MG63 (cell line): ENCODE measurements at regions not wholly inside any gene's neighbourhood (a gene's known extent, or its start where the extent isn't known, plus 50 kb on each side); places are given as distances from the start of the nearest gene placed in this dataset.

Experiments used
- DNase-seq: peaks from one replicate; pipeline ENCODE4 v3.0.0-alpha.2; 2020
- H3K27me3 ChIP-seq: fragments of 250-450 bp; sonication (Bioruptor Pico); 2 replicates; pipeline ENCODE4 v1.5.1; 2020; ENCODE audit warnings: mild to moderate bottlenecking, moderate library complexity
- H3K36me3 ChIP-seq: fragments of 250-450 bp; sonication (Bioruptor Pico); 2 replicates; pipeline ENCODE4 v1.5.1; 2020; ENCODE audit warnings: mild to moderate bottlenecking, moderate library complexity
- H3K4me3 ChIP-seq: fragments of 250-450 bp; sonication (Bioruptor Pico); 2 replicates; pipeline ENCODE4 v1.5.1; 2020; ENCODE audit warnings: mild to moderate bottlenecking, moderate library complexity
- H3K9me3 ChIP-seq: fragments of 250-450 bp; sonication (Bioruptor Pico); 2 replicates; pipeline ENCODE4 v1.5.1; 2020; ENCODE audit warnings: mild to moderate bottlenecking, moderate library complexity

DNA sequence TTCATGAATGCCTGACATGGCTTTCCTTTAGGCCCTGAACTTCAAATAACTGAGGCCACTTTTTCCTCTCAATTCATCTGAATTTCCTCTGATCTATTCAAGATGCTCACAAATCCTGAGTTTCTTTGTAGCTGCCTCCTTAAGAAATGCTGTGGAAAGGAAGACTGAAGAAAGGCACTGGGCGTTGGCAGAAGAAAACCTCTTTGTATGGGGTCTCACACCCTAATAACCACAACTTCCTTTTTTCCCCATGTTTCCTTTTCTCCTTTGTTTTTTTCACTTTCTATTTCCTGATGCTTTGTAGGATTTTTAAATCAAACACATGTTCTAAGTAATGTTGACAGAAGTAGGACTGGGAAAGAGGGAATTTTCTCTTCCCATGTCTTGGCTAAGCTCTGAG, 447.4 kb downstream of the CMPK2 start:
- no peak for DNase-seq
- no peak overlapping the region for H3K4me3 ChIP-seq
- no peaks in the 10 kb centered on the region for H3K36me3 ChIP-seq
- no peaks in the 10 kb centered on the region for H3K27me3 ChIP-seq
- no peaks in the 10 kb centered on the region for H3K9me3 ChIP-seq

DNA sequence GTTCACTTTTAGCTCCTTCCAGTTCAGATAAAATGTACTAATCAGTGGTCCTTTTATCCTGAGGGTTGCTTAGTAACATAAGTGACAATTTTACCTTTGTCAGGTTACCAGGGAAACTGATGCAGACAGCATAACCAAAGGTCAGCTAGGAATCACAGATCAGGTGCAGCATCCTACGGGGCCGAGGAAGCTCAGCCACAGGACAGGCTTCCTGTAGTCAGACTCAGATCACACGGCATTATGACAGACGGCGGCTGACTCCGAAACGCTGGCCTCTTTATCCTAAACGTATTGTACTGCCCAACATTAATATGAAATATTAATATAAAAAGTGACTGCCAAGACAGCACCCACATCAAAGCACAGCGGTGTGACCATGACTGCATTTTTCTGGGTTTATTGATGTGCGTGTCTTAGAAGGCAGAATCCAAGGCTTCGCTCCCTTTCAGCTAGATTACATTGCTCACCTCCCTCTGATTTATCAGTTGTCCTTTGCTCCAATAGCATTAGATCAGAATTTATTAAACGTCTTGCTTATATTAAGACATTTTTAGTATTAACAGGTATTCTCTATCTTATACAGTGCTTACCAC, 444.5 kb downstream of the CMPK2 start:
- no peak for DNase-seq
- no peak overlapping the region for H3K4me3 ChIP-seq

DNA sequence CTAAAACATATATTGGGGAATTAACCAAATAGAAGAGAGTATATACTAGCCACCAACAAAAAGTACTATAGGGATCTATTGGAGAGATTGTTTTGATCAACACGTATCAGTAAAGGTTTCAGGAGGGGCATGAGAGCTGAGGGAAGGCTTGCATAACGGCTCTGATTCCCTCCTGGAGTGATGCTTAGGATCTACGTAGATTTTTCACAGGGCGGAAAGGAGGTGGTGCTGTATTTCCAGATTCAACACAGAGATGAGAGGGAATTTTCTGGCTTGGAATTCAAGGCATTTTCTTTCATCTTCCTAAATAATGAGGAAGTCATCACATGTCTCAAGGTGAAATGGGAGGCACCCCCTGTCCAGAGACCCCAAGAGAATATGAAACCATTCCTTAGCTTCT, 443.8 kb downstream of the CMPK2 start:
- Histone ChIP-seq H3K9me3 (no peaks in the 10 kb centered on the region), H3K36me3 (no peaks in the 10 kb centered on the region), H3K4me3 (no peak overlapping the region), H3K27me3 (no peaks in the 10 kb centered on the region)
- no peak for DNase-seq

More for the DNA sequence above, 444.5 kb downstream of the CMPK2 start:
- Histone ChIP-seq H3K36me3 (no peaks in the 10 kb centered on the region), H3K27me3 (no peaks in the 10 kb centered on the region), H3K9me3 (no peaks in the 10 kb centered on the region)

DNA sequence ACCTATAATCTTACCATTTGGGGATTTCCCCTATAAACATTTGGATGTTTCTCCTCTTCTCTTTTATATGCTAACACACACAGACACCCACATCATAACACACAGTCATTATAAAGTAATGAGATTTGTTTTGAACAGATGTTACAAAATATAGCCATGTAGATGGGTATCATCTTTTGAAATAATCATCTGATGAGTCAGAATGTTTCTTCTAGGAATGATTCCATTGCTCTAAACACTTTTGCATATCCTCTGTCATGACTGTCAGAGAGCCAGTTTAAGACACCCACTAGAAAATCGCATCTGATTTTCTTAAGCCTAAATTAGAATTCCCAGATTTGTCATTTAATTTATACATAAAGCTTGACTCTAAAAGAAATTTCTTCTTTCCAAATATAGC, 442.6 kb downstream of the CMPK2 start:
- no peak overlapping the region for H3K4me3 ChIP-seq
- DNase-seq: no peak

DNA sequence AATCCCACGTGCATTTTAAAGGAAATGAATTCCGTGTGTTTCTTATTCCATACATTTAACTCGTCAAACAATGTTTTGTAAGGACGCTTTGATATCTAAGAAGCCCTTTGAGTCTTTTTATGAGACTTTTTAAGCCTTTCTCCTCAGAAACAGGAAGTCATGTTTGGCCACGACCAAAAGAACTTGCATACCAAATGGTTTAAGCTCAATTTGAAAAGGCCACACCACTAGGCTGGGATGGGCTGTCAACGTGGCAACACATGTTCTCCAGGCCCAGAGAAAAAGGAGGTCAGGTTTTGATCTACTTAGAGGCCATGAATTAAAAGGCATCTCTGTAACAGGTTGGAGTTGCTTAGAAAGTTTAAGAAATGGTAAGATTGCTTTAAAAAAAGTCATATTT, 441.8 kb downstream of the CMPK2 start:
- DNase-seq: no peak
- H3K36me3 ChIP-seq: no peaks in the 10 kb centered on the region
- H3K27me3 ChIP-seq: no peaks in the 10 kb centered on the region
- no peaks in the 10 kb centered on the region for H3K9me3 ChIP-seq
- no peak overlapping the region for H3K4me3 ChIP-seq

More for the DNA sequence above, 442.6 kb downstream of the CMPK2 start:
- no peaks in the 10 kb centered on the region for H3K27me3 ChIP-seq
- H3K36me3 ChIP-seq: no peaks in the 10 kb centered on the region
- H3K9me3 ChIP-seq: no peaks in the 10 kb centered on the region

DNA sequence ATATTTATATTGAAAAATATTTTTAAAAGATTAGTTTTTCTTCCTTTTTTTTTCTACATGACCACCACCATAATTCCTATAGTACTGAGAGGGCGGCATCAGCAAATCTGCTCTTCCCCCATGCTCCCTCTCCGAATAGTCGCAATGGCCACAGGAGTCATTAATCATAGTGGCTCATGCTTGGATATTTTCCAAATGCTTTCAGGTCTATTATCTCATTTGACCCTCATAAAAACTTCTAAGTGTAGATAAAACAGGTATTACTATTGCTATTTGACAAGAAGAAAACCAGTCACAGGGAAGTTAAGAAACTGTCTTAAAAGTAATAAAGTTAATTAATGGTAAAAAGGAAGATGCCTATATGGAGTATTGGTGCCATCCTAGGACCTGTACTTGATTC, 440.7 kb downstream of the CMPK2 start:
- H3K36me3 ChIP-seq: no peaks in the 10 kb centered on the region
- H3K4me3 ChIP-seq: no peak overlapping the region
- H3K9me3 ChIP-seq: no peaks in the 10 kb centered on the region
- no peak for DNase-seq
- no peaks in the 10 kb centered on the region for H3K27me3 ChIP-seq

DNA sequence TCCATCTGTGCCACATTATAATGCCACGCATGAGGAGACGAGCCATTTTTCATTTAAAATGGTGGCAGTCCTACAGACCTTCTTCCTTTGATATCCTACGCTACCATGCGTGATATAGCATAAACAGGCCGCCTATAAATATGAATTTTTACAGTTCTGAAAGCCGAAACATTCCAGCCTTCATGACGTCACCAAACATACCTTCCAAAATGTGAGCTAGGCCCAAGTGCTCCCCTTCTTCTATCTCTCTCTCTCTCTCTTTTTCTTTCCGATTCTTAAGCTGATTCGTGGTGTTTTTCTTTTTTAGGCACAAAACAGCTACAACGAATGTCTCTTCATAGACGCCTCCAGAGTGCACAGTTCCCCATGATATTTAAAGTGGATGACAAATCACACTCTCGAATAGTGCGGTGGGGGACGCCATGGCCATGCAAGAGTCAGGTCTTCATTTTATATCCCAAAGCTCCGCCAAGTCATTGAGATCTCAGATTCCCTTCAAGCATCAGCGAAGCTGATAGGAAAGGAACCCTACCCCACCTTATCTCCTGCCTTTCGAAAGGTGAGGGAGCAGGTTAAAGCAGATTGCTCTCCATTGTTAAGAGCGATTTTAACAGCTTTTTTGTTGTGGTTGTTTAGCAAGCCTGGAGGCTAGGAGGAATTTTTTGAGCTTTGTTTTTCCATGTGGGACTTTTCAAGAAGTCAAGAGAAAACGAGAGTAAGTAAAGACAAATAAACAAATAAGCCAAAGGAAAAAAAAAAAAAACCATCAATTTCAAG, 436.3 kb downstream of the CMPK2 start:
- H3K4me3 ChIP-seq: no peak overlapping the region
- DNase-seq: no peak
- H3K27me3 ChIP-seq: no peaks in the 10 kb centered on the region
- H3K36me3 ChIP-seq: no peaks in the 10 kb centered on the region
- no peaks in the 10 kb centered on the region for H3K9me3 ChIP-seq

DNA sequence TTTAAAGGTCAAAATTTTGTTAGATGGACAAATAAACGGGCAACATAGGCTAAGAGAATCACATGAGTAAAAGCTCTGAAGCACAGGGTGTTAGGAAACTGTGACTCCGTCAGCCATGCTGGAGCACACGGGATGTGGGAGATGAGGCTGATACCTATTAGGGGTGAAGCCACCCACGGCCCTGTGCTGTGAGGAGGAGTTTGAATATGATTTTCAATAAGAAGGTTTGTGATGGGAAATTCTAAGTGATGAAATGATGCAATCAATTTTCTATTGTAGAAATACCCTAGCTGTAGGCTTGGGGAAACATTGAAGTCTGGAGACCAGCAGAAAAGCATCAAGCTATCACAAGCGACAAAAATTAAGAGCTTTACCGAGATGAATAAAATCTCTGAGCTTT, 431.3 kb downstream of the CMPK2 start:
- no peaks in the 10 kb centered on the region for H3K27me3 ChIP-seq
- no peak overlapping the region for H3K4me3 ChIP-seq
- H3K9me3 ChIP-seq: no peaks in the 10 kb centered on the region
- H3K36me3 ChIP-seq: no peaks in the 10 kb centered on the region
- no peak for DNase-seq

DNA sequence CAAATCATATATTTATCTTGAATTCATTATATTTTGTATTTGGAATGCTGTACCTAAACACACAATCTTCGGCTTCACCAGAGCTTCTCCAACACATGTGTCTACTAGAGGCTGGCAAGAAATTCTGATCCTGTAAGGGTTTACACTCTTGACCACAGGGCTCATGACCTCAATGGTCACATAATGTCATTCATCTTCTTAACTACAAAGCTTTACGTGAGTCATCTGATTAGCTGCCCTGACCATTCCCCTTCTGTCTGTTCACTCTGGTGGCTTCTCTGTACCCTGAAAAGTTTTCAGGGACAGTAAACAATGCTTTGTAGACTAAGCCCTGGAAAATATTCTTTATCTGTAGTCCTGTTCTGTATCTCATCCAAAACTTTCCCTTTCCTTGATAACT, 423.9 kb downstream of the CMPK2 start:
- Histone ChIP-seq H3K27me3 (no peaks in the 10 kb centered on the region), H3K36me3 (no peaks in the 10 kb centered on the region), H3K9me3 (no peaks in the 10 kb centered on the region), H3K4me3 (no peak overlapping the region)
- DNase-seq: no peak

DNA sequence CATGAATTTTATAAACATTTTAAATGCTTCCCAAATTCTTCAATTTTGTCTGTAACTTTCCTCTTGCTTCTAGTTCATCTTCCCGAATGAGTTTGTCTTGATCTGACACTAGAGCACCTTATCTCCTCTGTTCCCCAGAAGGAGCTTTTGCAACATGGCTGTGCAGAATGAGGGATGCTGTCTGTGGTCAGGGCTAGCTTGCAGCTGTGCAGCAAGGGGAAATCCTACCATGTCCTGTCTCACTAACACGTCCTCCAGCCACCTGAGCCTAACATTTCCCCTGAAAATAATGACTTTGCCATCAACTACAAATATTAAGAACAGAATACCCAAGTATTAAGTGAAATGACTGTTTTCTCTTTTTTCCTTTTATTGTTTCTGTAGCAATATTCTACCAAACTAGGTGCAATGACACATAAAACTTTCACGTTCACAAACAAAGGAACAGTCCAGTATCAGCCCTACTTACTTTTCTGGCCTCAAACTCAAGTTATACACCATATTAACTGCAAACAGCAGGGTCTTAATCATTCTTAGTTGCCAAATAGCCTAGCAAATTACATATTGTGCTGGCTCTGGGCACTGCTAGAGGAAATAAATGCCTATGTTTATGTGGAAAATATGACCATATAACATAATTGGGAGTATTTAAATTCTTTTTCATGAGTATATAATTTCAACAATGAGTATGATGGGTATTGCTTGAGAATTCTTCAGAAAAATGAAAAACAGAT, 423.3 kb downstream of the CMPK2 start:
- Histone ChIP-seq H3K9me3 (no peaks in the 10 kb centered on the region), H3K36me3 (no peaks in the 10 kb centered on the region), H3K4me3 (no peak overlapping the region), H3K27me3 (no peaks in the 10 kb centered on the region)
- no peak for DNase-seq

DNA sequence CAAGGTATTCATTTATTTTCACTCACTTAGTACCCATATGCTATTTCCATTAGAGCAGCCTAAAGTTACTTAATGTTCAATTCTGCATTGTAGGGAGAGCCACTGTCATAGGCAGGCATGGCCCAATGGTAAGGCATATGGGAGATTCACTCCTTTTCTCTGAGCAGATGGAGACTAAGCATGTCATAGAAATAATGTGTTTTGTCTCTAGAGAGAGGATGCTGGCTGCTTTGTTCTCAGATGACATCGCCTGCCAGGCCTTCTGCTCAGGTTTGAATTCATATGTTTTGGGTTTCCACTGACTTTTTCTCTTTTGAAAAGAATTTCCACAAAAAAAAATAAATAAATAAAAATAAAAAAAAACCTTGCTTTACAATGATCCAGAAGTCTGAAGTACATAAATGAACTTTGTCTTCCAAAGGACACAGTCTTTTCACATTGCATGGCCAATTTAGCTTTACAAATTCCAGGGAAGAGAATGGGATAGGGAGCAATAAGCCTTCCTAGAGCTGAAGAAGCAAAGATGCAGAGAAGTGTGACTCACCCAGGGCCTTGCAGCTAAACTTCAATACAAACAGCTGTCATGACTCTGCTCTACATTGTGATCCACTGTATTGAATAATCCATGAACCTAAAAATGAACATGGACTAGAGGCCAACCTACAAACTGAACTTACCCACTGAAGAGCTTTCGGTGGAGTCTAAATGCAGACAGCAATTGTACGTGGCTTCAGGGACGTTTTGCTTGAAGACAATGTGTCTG, 422.5 kb downstream of the CMPK2 start:
- no peak for DNase-seq
- no peaks in the 10 kb centered on the region for H3K27me3 ChIP-seq
- H3K4me3 ChIP-seq: no peak overlapping the region
- no peaks in the 10 kb centered on the region for H3K9me3 ChIP-seq
- no peaks in the 10 kb centered on the region for H3K36me3 ChIP-seq

DNA sequence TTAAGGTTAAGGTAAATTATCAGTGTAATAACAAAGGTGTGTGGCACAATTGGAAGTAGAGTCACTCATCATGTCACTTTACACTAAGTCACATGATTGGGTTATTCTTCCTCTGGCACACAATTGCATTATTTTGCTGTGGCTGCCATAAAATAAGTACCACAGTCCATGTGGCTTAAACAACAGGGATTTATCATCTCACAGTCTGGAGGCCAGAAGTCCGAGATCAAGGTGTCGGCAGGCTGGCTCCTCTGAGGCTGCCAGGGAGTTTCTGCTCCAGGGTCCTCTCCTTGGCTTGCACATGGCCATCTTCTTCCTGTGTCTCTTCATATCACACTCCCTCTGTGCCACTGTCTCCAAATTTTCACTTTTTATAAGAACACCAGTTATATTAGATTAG, 421.2 kb downstream of the CMPK2 start:
- Histone ChIP-seq H3K36me3 (no peaks in the 10 kb centered on the region), H3K9me3 (no peaks in the 10 kb centered on the region), H3K4me3 (no peak overlapping the region), H3K27me3 (no peaks in the 10 kb centered on the region)
- no peak for DNase-seq

DNA sequence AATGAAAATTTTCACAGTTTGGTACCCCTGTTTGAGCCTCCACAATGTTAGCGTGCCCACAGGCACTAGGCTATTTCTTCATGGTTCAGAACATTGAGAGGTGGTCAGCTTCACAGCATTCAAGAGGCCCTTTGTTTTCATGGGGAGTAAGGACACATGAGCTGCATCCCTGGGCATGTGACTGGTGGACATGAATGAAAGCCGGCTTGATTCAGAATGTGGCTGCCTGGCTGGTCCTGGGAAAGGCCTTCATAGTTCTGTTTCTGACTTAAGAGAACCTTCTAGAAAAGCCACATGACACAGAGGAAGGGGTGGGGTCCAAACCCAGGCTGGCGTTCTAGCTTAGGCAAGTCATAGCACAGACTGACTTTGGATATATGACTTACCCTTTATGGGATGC, 420.6 kb downstream of the CMPK2 start:
- no peaks in the 10 kb centered on the region for H3K9me3 ChIP-seq
- no peak overlapping the region for H3K4me3 ChIP-seq
- DNase-seq: no peak
- no peaks in the 10 kb centered on the region for H3K36me3 ChIP-seq
- no peaks in the 10 kb centered on the region for H3K27me3 ChIP-seq

DNA sequence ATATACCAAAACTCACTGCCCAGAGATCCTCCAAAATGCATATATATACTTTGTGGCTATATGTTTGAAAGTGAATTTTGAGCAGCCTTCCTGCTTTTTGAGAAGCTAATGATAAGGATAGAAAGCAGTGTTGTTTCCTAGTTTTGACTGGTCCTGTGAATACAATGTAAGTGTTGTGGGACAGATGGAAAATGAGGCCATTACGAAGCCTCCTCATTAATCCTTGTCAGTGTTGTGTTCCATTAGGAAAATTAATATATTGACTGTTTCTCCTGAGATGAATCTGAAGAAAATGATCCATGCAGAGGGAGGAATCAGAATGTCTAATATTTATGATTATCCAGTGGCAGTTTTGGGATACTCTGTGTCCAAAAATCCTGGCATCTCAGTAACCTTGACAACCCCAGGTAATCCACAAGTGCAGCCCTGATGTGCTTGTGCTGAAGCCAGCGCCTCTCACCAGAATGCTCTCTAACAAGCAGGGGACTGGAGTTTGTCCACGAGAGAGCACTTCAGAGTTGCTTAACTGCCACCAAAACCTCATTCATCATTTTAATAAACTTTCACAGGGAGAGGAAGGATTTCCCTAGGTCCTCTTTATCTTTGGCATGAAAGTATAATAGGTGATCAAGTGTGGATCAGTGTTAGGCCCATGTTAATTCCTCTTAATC, 418.6 kb downstream of the CMPK2 start:
- H3K9me3 ChIP-seq: no peaks in the 10 kb centered on the region
- H3K27me3 ChIP-seq: no peaks in the 10 kb centered on the region
- H3K36me3 ChIP-seq: no peaks in the 10 kb centered on the region
- no peak overlapping the region for H3K4me3 ChIP-seq
- no peak for DNase-seq

DNA sequence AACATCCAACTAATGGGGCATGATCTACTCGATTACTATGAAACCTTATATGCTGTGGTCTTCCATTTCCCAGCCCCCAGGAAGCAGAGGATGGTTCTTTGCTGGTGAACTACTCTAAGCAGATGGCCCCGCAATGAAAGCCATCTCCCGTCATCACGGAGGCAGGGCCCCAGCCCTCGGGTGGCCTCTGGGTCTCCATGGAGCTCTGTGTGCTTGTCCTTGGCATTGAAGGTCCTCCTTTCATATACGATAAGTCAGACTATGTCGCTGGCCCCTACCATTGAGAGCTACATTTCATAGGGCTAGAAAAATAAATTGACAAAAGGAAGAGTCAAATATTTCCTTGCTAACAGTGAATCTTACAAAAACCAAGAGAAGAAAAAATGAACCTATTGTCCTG, 416.8 kb downstream of the CMPK2 start:
- Histone ChIP-seq H3K27me3 (no peaks in the 10 kb centered on the region), H3K4me3 (no peak overlapping the region), H3K36me3 (no peaks in the 10 kb centered on the region), H3K9me3 (no peaks in the 10 kb centered on the region)
- no peak for DNase-seq

DNA sequence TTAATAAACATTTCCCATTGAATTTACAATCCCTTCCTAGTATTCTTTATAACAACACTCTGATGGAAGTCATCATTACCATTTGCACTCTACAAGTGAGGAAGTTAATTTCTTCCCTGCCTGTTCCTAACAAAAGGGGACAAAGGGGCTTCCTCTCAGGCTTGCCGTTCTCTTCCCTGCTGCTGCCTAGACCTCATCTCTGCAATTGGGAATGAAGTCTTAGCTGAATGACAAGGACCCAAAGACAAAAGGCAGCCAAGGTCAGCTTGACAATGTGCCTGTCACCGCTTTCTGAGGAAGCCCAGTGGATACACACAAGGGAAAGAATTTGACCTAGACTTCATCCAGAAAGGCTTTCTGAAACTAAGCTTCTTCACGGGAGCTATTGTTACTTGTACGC, 416.4 kb downstream of the CMPK2 start:
- DNase-seq: no peak
- no peak overlapping the region for H3K4me3 ChIP-seq
- H3K36me3 ChIP-seq: no peaks in the 10 kb centered on the region

More for the DNA sequence above, 416.4 kb downstream of the CMPK2 start:
- Histone ChIP-seq H3K9me3 (no peaks in the 10 kb centered on the region), H3K27me3 (no peaks in the 10 kb centered on the region)
